GM23248 (cell line): ENCODE measurements at regions not wholly inside any gene's neighbourhood (a gene's known extent, or its start where the extent isn't known, plus 50 kb on each side); places are given as distances from the start of the nearest gene placed in this dataset.

ENCODE experiments used
- DNase-seq: peaks from one replicate; pipeline ENCODE4 v3.0.0-alpha.2; 2015
- H2AFZ ChIP-seq: fragments of 200-600 bp; sonication (generic); 2 replicates; pipeline ENCODE4 v1.6.1; 2016; ENCODE audit warnings: antibody characterized with exemption
- H3F3A ChIP-seq: fragments of 200-600 bp; sonication (generic); 2 replicates; pipeline ENCODE4 v1.6.1; 2016; ENCODE audit warnings: mild to moderate bottlenecking, antibody characterized with exemption, mixed run types; ENCODE audit not compliant: insufficient read depth
- H3K27ac ChIP-seq: fragments of 200-600 bp; sonication (generic); 2 replicates; pipeline ENCODE4 v1.5.1; 2016; ENCODE audit warnings: mild to moderate bottlenecking
- H3K27me3 ChIP-seq: fragments of 200-600 bp; sonication (generic); replicated peaks from 2 replicates; pipeline ENCODE4 v1.6.1; 2016; ENCODE audit warnings: mild to moderate bottlenecking; ENCODE audit not compliant: insufficient read depth
- H3K36me3 ChIP-seq: fragments of 200-600 bp; sonication (generic); 2 replicates; pipeline ENCODE4 v1.6.1; 2016; ENCODE audit warnings: low read depth, mild to moderate bottlenecking
- H3K4me1 ChIP-seq: fragments of 200-600 bp; sonication (generic); 2 replicates; pipeline ENCODE4 v1.6.1; 2016; ENCODE audit warnings: mild to moderate bottlenecking; ENCODE audit not compliant: insufficient read depth
- H3K4me2 ChIP-seq: fragments of 200-600 bp; sonication (generic); one replicate; pipeline ENCODE4 v1.6.1; 2016; ENCODE audit warnings: mild to moderate bottlenecking; ENCODE audit not compliant: unreplicated experiment
- H3K4me3 ChIP-seq: fragments of 200-600 bp; sonication (generic); 2 replicates; pipeline ENCODE4 v1.5.1; 2016; ENCODE audit warnings: mild to moderate bottlenecking
- H3K79me2 ChIP-seq: fragments of 200-600 bp; sonication (generic); 2 replicates; pipeline ENCODE4 v1.6.1; 2016; ENCODE audit warnings: mild to moderate bottlenecking; ENCODE audit not compliant: insufficient read depth
- H3K9ac ChIP-seq: fragments of 200-600 bp; sonication (generic); 2 replicates; pipeline ENCODE4 v1.6.1; 2016; ENCODE audit warnings: mild to moderate bottlenecking
- H3K9me2 ChIP-seq: fragments of 200-600 bp; sonication (generic); 2 replicates; pipeline ENCODE4 v1.6.1; 2016; ENCODE audit warnings: mixed run types, mild to moderate bottlenecking, moderate library complexity; ENCODE audit not compliant: insufficient read depth
- H3K9me3 ChIP-seq: fragments of 200-600 bp; sonication (generic); one replicate; pipeline ENCODE4 v1.6.1; 2017; ENCODE audit warnings: low read depth
- H4K20me1 ChIP-seq: fragments of 200-600 bp; sonication (generic); 2 replicates; pipeline ENCODE4 v1.6.0; 2016; ENCODE audit not compliant: insufficient read depth
- EZH2 ChIP-seq: fragments of 200-600 bp; sonication (generic); IDR thresholded peaks from 2 replicates; pipeline ENCODE4 v1.6.1; 2018; ENCODE audit warnings: antibody characterized with exemption, mild to moderate bottlenecking; ENCODE audit not compliant: insufficient read depth, poor library complexity, severe bottlenecking
- EZH2phosphoT487 ChIP-seq: fragments of 200-600 bp; sonication (generic); IDR thresholded peaks from 2 replicates; pipeline ENCODE4 v1.6.1; 2018; ENCODE audit warnings: antibody characterized with exemption, moderate library complexity, mild to moderate bottlenecking, low read depth; ENCODE audit not compliant: insufficient read depth
- WGBS, 2 experiments: methylation state at CpG; one replicate each; pipeline ENCODE4 v1.1.6; 2015 to 2017; ENCODE audit warnings: low lambda C conversion rate in 2 of 2, low coverage in 1 of 2; ENCODE audit errors: missing lambda C conversion rate in 2 of 2; 5-methylcytosine and 5-hydroxymethylcytosine counted together
- in situ Hi-C: fragments of 300-500 bp; cut with MboI; formaldehyde crosslinking; loops from 2 replicates; pipeline ENCODE4 v1.15.0; 2020

- no peak overlapping the region for H3K9ac ChIP-seq
- in situ Hi-C loops = loop anchor here (10.0 kb wide), 1 partner anchor 413 kb away; no protein-coding TSS in a partner anchor
- H2AFZ ChIP-seq = no peak overlapping the region
- no peaks in the 10 kb centered on the region for H3K79me2 ChIP-seq
- WGBS, 2 experiments = 10 to 20% methylated on average over 3 of the region's 3 CpGs
- peak; percentile 47 for DNase-seq
- no peaks in the 10 kb centered on the region for H4K20me1 ChIP-seq
- H3F3A ChIP-seq = no peaks in the 10 kb centered on the region
- H3K27ac ChIP-seq = no peak overlapping the region
- H3K9me2 ChIP-seq = no peaks in the 10 kb centered on the region
- no peak for TF ChIP-seq EZH2phosphoT487
- no peak for TF ChIP-seq EZH2
- peak overlapping the region; percentile 5 for H3K4me2 ChIP-seq
- no peaks in the 10 kb centered on the region for H3K36me3 ChIP-seq
- H3K9me3 ChIP-seq = no peaks in the 10 kb centered on the region
- no peaks in the 10 kb centered on the region for H3K4me1 ChIP-seq
- 0 out of 2 replicates have a peak, but pooled peaks cover 21% of the 10 kb centered on the region for H3K27me3 ChIP-seq
- no peak overlapping the region for H3K4me3 ChIP-seq
Observed at GRCh38 chr2:56128235-56128634, 55.6 kb upstream of the CCDC85A start.

DNA sequence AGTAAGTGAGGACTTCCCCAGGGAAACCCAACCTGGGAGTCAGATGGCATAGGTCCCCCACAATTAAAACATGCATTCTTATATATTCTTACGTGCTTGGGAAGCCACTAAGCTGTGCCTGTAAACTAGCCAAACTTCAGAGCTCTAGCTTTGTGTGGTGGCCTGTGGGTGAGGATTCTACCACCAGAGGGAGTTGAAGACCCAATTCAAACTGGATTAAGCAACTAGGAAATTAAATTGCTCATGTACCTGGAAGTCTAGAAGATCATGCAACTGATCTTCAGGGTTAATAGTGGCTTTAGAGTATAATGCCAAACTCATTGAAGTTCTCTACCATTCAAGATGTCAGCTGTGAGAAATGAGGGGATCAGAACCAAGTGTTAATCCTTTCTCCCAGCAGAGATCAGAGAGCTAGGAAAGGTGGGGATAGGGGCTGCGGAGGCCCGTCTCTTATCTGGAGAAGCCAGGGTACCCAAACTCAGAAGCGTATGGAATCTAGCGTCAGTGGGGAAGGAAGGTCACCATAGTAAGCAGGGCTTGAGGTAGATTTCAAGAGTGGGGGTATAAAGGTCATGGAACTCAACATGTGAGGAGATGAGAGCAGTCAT, 53.2 kb upstream of the CCDC85A start:
- DNase-seq = peak; percentile 76
- H3K27me3 ChIP-seq = 0 out of 2 replicates have a peak, but pooled peaks cover 13% of the 10 kb centered on the region
- no peak overlapping the region for H3K27ac ChIP-seq
- WGBS, 2 experiments = 60 to 61% methylated on average over 5 of the region's 5 CpGs
- no peaks in the 10 kb centered on the region for H3K9me2 ChIP-seq
- H3K9me3 ChIP-seq = no peaks in the 10 kb centered on the region
- H3K79me2 ChIP-seq = no peaks in the 10 kb centered on the region
- no peaks in the 10 kb centered on the region for H3F3A ChIP-seq
- H3K4me1 ChIP-seq = no peaks in the 10 kb centered on the region
- no peak overlapping the region for H3K4me2 ChIP-seq
- H4K20me1 ChIP-seq = no peaks in the 10 kb centered on the region
- H2AFZ ChIP-seq = no peak overlapping the region
- TF ChIP-seq EZH2 (no peak), EZH2phosphoT487 (no peak)
- H3K9ac ChIP-seq = no peak overlapping the region
- H3K36me3 ChIP-seq = no peaks in the 10 kb centered on the region
- in situ Hi-C loops = no loop called here
- H3K4me3 ChIP-seq = no peak overlapping the region

GRCh38 chr2:56132138-56132537, 51.7 kb upstream of the CCDC85A start:
- Histone ChIP-seq H4K20me1 (no peaks in the 10 kb centered on the region), H3K27me3 (0 out of 2 replicates have a peak, but pooled peaks cover 7% of the 10 kb centered on the region), H3K36me3 (no peaks in the 10 kb centered on the region), H2AFZ (no peak overlapping the region), H3K4me3 (no peak overlapping the region), H3K9me3 (no peaks in the 10 kb centered on the region), H3K27ac (no peak overlapping the region), H3K9ac (no peak overlapping the region), H3K9me2 (no peaks in the 10 kb centered on the region), H3K4me2 (no peak overlapping the region), H3K4me1 (no peaks in the 10 kb centered on the region), H3F3A (no peaks in the 10 kb centered on the region), H3K79me2 (no peaks in the 10 kb centered on the region)
- WGBS, 2 experiments = 2 to 9% methylated on average over 1 of the region's 1 CpG
- peak; percentile 67 for DNase-seq
- TF ChIP-seq EZH2 = no peak
- TF ChIP-seq EZH2phosphoT487 = no peak
- in situ Hi-C loops = no loop called here

- TF ChIP-seq EZH2phosphoT487 (no peak), EZH2 (no peak)
- peak overlapping the region; percentile 23; the same call in 1 of the 2 replicates for H2AFZ ChIP-seq
Observed at GRCh38 chr2:56133441-56133840, 50.3 kb upstream of the CCDC85A start.

More at GRCh38 chr2:56133441-56133840, 50.3 kb upstream of the CCDC85A start:
- H3K36me3 ChIP-seq = no peaks in the 10 kb centered on the region
- 0 out of 2 replicates have a peak, but pooled peaks cover 1% of the 10 kb centered on the region for H3K27me3 ChIP-seq
- no peak for DNase-seq
- H3K9ac ChIP-seq = no peak overlapping the region
- no peaks in the 10 kb centered on the region for H3K9me2 ChIP-seq
- no peak overlapping the region for H3K27ac ChIP-seq
- no peak overlapping the region for H3K4me3 ChIP-seq
- in situ Hi-C loops = no loop called here
- H3K9me3 ChIP-seq = no peaks in the 10 kb centered on the region
- H3F3A ChIP-seq = no peaks in the 10 kb centered on the region
- no peaks in the 10 kb centered on the region for H3K4me1 ChIP-seq
- H4K20me1 ChIP-seq = no peaks in the 10 kb centered on the region
- no peaks in the 10 kb centered on the region for H3K79me2 ChIP-seq
- no peak overlapping the region for H3K4me2 ChIP-seq
- 36 to 40% methylated on average over 3 of the region's 3 CpGs for WGBS, 2 experiments
